CD4-positive, alpha-beta memory T cell (primary cell): ENCODE measurements at regions not wholly inside any gene's neighbourhood (a gene's known extent, or its start where the extent isn't known, plus 50 kb on each side); places are given as distances from the start of the nearest gene placed in this dataset.
A peak's percentile ranks its signal among the peaks of the same experiment; 100 is the strongest.

Experiments
- CTCF ChIA-PET: fragments of 350-600 bp; sonication (Branson Sonifier 250); formaldehyde crosslinking; loops from one replicate; lab custom pipeline; 2021; ENCODE audit warnings: inconsistent platforms; ENCODE audit not compliant: partially characterized antibody; lab: Charles Lee
- POLR2A ChIA-PET: fragments of 350-600 bp; sonication (Branson Sonifier 250); formaldehyde crosslinking; loops from one replicate; lab custom pipeline; 2021; ENCODE audit not compliant: partially characterized antibody; lab: Charles Lee
- DNase-seq, 5 donors: peaks; one replicate each; pipeline versions ENCODE4 v3.0.0 to v3.0.0-alpha.2; 2020 to 2022; ENCODE audit warnings: mixed read lengths in 1 of 5
- H3K27ac ChIP-seq: one replicate; pipeline ENCODE4 v1.7.0; 2013; ENCODE audit warnings: low read depth, low read length
- H3K27me3 ChIP-seq: 2 replicates; pipeline ENCODE4 v1.7.0; 2013; ENCODE audit warnings: mild to moderate bottlenecking, low read length, moderate library complexity; ENCODE audit not compliant: insufficient read depth
- H3K36me3 ChIP-seq: 2 replicates; pipeline ENCODE4 v1.7.0; 2013; ENCODE audit warnings: mild to moderate bottlenecking, low read length, moderate library complexity; ENCODE audit not compliant: insufficient read depth
- H3K4me1 ChIP-seq: 2 replicates; pipeline ENCODE4 v1.7.0; 2013; ENCODE audit warnings: mild to moderate bottlenecking, low read length, moderate library complexity; ENCODE audit not compliant: insufficient read depth
- H3K4me3 ChIP-seq, 2 donors: one replicate each; pipeline ENCODE4 v1.7.0; 2013; ENCODE audit warnings: low read length in 2 of 2, mild to moderate bottlenecking in 1 of 2
- H3K9me3 ChIP-seq, 2 donors: one replicate each; pipeline ENCODE4 v1.7.0; 2013; ENCODE audit warnings: low read length in 2 of 2, control low read depth in 1 of 2; ENCODE audit not compliant: control insufficient read depth in 1 of 2
- H3K27ac Mint-ChIP-seq, 7 donors: one replicate each; pipeline ENCODE4 v1.8.0; 2020 to 2021; ENCODE audit warnings: mixed read lengths in 7 of 7, mild to moderate bottlenecking in 6 of 7, inconsistent platforms in 3 of 7, moderate library complexity in 3 of 7
- H3K27me3 Mint-ChIP-seq, 2 donors: one replicate each; pipeline ENCODE4 v1.8.0; 2020 to 2021; ENCODE audit warnings: mixed read lengths in 2 of 2
- H3K36me3 Mint-ChIP-seq, 2 donors: one replicate each; pipeline ENCODE4 v1.8.0; 2020 to 2021; ENCODE audit warnings: mixed read lengths in 2 of 2, inconsistent platforms in 1 of 2, mild to moderate bottlenecking in 1 of 2
- H3K4me1 Mint-ChIP-seq, 4 donors: one replicate each; pipeline ENCODE4 v1.8.0; 2020 to 2021; ENCODE audit warnings: mixed read lengths in 4 of 4, mild to moderate bottlenecking in 1 of 4
- H3K4me3 Mint-ChIP-seq, 8 donors: one replicate each; pipeline ENCODE4 v1.8.0; 2020 to 2021; ENCODE audit warnings: mixed read lengths in 8 of 8, mild to moderate bottlenecking in 7 of 8, moderate library complexity in 6 of 8, inconsistent platforms in 3 of 8
- H3K9me3 Mint-ChIP-seq, 8 donors: one replicate each; pipeline ENCODE4 v1.8.0; 2020 to 2021; ENCODE audit warnings: mixed read lengths in 8 of 8, mild to moderate bottlenecking in 5 of 8, inconsistent platforms in 3 of 8, moderate library complexity in 1 of 8
- intact Hi-C: fragments of 100-400 bp; cut with micrococcal nuclease; formaldehyde crosslinking; loops from one replicate; pipeline ENCODE4 v1.15.1; 2023

DNA sequence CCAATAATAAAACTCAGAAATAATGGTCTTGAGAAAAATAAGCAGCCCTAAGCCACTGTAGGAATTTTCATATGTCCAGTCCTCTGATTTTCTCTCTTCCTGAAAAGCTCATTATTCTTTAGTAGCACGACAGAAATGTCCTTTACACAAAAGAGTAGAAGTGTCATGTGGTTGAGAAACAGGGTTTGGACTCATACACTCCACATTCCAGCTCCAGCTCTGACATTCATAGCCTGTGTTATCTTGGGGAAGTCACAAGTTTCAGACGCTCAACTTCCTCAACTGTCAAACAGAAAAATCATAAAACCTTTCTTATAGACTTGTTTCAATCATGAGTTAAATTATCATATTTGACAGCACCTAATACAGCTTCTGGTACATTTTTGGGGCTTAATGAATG is 511.5 kb downstream of the TNS1 start:
- CTCF ChIA-PET, result no interaction called here
- no peaks in the 10 kb centered on the region for H3K4me1 Mint-ChIP-seq
- H3K27me3 Mint-ChIP-seq, result no peaks in the 10 kb centered on the region
- no peaks in the 10 kb centered on the region for H3K4me1 ChIP-seq
- no peak overlapping the region for H3K4me3 ChIP-seq
- no peak overlapping the region for H3K27ac Mint-ChIP-seq
- H3K27ac ChIP-seq, result no peak overlapping the region
- H3K4me3 Mint-ChIP-seq, result no peak overlapping the region
- H3K36me3 ChIP-seq, result no peaks in the 10 kb centered on the region
- H3K27me3 ChIP-seq, result no peaks in the 10 kb centered on the region
- no peaks in the 10 kb centered on the region for H3K36me3 Mint-ChIP-seq
- DNase-seq, result no peak
- POLR2A ChIA-PET, result no interaction called here
- H3K9me3 Mint-ChIP-seq, result peaks cover 0 to 5% (median 0%) of the 10 kb centered on the region in 8 donors
- intact Hi-C loops, result no loop called here
- no peaks in the 10 kb centered on the region for H3K9me3 ChIP-seq

DNA sequence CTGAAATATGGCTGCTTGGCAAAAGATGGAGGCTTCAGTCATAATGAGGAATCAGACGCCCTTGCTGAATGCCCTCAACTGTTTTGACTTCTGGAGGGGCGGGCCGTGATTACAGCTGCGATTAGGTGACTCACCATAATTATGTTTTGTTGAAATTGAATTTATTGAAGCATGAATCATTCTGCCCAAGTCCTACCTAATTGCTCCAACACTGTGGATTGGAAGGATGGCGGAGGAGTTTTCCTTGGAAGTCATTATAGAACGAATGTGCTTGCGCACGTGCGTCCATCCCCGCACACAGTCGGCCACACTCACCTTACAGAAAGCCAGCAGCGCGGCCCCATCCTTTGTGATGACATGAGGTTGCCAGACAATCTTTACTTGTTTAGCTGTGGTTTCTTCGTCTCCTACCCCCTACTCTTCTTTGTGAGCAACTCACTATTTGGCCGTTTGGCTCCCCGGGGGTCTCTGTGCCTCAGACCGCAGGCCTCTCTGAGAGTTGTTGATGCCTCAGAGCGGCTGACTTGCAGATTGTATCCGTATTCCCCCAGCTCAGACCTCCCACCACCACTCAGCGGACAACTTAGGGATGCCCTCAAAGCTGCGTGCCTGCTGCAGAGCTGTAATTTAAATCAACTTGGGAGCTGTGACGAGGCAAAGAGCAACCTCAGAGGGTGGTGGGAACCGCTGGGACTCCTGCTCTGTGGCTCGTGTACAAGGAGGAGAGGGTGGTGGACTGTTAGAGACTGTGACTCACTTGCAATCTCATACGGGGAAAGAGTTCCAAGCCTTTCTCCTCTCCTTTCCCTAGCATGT is 513.4 kb downstream of the TNS1 start:
- no peak for DNase-seq
- Mint-ChIP-seq H3K4me3 (no peak overlapping the region), H3K27me3 (no peaks in the 10 kb centered on the region), H3K27ac (no peak overlapping the region), H3K36me3 (no peaks in the 10 kb centered on the region), H3K9me3 (peaks cover 0 to 5% (median 0%) of the 10 kb centered on the region in 8 donors), H3K4me1 (no peaks in the 10 kb centered on the region)
- Histone ChIP-seq H3K9me3 (no peaks in the 10 kb centered on the region), H3K36me3 (no peaks in the 10 kb centered on the region), H3K4me1 (no peaks in the 10 kb centered on the region), H3K4me3 (no peak overlapping the region), H3K27ac (no peak overlapping the region), H3K27me3 (no peaks in the 10 kb centered on the region)
- intact Hi-C loops, result no loop called here
- ChIA-PET CTCF (no interaction called here), POLR2A (no interaction called here)

DNA sequence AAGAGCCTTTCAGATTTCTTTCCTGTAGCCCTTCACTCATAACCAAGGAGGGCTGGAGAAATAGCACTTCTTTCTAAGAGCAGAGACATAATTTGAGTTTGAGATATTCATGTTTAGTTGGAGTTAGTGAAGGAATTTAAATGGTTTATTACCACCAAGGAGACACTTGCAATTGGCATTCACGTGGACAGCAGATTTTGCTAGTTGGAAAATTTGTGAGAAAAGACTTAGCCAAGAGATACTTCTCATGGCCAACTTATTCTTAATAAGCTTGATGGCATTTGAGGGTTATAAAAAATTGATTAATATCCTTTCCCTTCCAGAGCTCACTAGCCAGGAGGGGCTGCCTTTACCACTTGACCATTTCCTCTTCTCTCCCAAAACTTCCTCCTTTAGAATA is 518.7 kb downstream of the TNS1 start:
- no peaks in the 10 kb centered on the region for H3K9me3 Mint-ChIP-seq
- H3K4me3 Mint-ChIP-seq, result no peak overlapping the region
- H3K27me3 ChIP-seq, result no peaks in the 10 kb centered on the region
- no peak overlapping the region for H3K27ac ChIP-seq
- DNase-seq, result no peak
- POLR2A ChIA-PET, result no interaction called here
- H3K27me3 Mint-ChIP-seq, result no peaks in the 10 kb centered on the region
- no peaks in the 10 kb centered on the region for H3K4me1 Mint-ChIP-seq
- intact Hi-C loops, result no loop called here
- H3K36me3 ChIP-seq, result no peaks in the 10 kb centered on the region
- no peaks in the 10 kb centered on the region for H3K9me3 ChIP-seq
- no peaks in the 10 kb centered on the region for H3K36me3 Mint-ChIP-seq
- H3K27ac Mint-ChIP-seq, result no peak overlapping the region
- no peaks in the 10 kb centered on the region for H3K4me1 ChIP-seq
- CTCF ChIA-PET, result no interaction called here
- no peak overlapping the region for H3K4me3 ChIP-seq

DNA sequence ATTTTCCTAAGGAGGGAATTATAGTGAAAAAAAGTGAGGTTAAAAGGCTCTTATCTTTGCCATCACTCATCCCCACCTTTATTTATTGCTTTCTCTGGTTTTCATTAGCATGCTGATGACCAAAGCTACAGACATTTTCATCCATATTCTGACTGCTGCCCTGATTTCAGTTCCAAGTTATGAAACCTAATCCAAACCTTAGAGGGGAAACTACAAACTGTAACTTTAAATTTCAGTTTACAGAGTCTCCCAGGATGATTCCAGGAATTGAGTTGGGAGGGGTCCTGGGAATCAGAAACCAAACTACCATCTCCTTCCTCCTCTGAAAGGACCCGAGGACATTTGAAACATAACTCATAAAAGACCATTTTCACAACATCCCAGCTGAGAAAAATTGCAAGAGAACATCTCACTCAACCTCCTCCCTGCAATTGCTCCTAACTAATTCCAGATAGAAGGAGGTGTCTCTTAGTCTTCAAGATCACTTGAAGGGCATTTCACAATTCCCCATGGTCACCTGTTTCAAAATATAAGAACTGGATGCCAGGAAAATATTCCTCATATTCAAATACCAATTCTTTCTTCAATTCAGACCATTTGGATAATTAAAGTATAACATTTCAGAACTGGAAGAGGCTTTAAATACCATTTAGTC is 520.6 kb downstream of the TNS1 start:
- Histone ChIP-seq H3K27ac (no peak overlapping the region), H3K27me3 (no peaks in the 10 kb centered on the region), H3K4me1 (no peaks in the 10 kb centered on the region), H3K4me3 (no peak overlapping the region), H3K9me3 (no peaks in the 10 kb centered on the region), H3K36me3 (no peaks in the 10 kb centered on the region)
- Mint-ChIP-seq H3K4me1 (no peaks in the 10 kb centered on the region), H3K27me3 (no peaks in the 10 kb centered on the region), H3K9me3 (no peaks in the 10 kb centered on the region), H3K36me3 (peaks cover 0 to 2% of the 10 kb centered on the region in 2 donors), H3K4me3 (no peak overlapping the region), H3K27ac (peak overlapping the region in 1 of 7 donors; percentile 11)
- no peak for DNase-seq
- ChIA-PET CTCF (no interaction called here), POLR2A (no interaction called here)
- intact Hi-C loops, result no loop called here

GRCh38 chr2:217481577-217481976 is 521.2 kb downstream of the TNS1 start:
- Mint-ChIP-seq H3K4me3 (no peak overlapping the region), H3K27ac (no peak overlapping the region), H3K9me3 (no peaks in the 10 kb centered on the region), H3K4me1 (no peaks in the 10 kb centered on the region), H3K36me3 (peaks cover 2% of the 10 kb centered on the region in 2 donors), H3K27me3 (no peaks in the 10 kb centered on the region)
- H3K27me3 ChIP-seq, result no peaks in the 10 kb centered on the region
- H3K27ac ChIP-seq, result no peak overlapping the region
- DNase-seq, result no peak
- no peaks in the 10 kb centered on the region for H3K4me1 ChIP-seq
- no peak overlapping the region for H3K4me3 ChIP-seq
- ChIA-PET CTCF (no interaction called here), POLR2A (no interaction called here)
- H3K36me3 ChIP-seq, result no peaks in the 10 kb centered on the region
- intact Hi-C loops, result no loop called here
- no peaks in the 10 kb centered on the region for H3K9me3 ChIP-seq

DNA sequence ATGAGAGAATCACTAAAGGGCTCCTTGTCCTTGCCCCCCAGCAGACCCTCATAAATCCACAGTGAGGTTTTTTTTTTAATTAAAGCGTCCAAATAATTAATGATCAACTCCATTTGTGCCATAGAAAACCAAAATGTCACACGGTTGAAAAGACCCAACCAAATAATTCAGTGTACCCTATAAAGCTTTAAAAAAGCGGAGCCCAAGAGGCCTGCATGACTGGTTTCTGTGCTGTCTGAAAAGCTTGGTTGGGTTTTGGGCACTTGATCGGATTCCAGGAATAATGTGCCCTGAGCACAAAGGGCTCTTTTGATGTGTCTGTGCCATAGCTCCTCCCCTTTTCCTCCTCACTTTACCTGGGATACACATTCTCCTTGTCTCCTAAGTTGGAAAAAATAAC is 523.2 kb downstream of the TNS1 start:
- no peaks in the 10 kb centered on the region for H3K4me1 ChIP-seq
- H3K4me3 ChIP-seq, result no peak overlapping the region
- H3K27me3 ChIP-seq, result no peaks in the 10 kb centered on the region
- H3K9me3 ChIP-seq, result no peaks in the 10 kb centered on the region
- Mint-ChIP-seq H3K27me3 (no peaks in the 10 kb centered on the region), H3K9me3 (no peaks in the 10 kb centered on the region), H3K27ac (no peak overlapping the region), H3K4me3 (no peak overlapping the region), H3K4me1 (no peaks in the 10 kb centered on the region), H3K36me3 (peaks cover 2 to 6% of the 10 kb centered on the region in 2 donors)
- H3K36me3 ChIP-seq, result no peaks in the 10 kb centered on the region
- POLR2A ChIA-PET, result no interaction called here
- no peak for DNase-seq
- CTCF ChIA-PET, result no interaction called here
- H3K27ac ChIP-seq, result no peak overlapping the region
- intact Hi-C loops, result no loop called here

GRCh38 chr2:217478831-217479455 is 523.9 kb downstream of the TNS1 start:
- H3K4me3 ChIP-seq, result no peak overlapping the region
- Mint-ChIP-seq H3K27ac (no peak overlapping the region), H3K4me3 (no peak overlapping the region), H3K27me3 (no peaks in the 10 kb centered on the region), H3K4me1 (no peaks in the 10 kb centered on the region), H3K9me3 (no peaks in the 10 kb centered on the region), H3K36me3 (peaks cover 2 to 10% of the 10 kb centered on the region in 2 donors)
- H3K27me3 ChIP-seq, result no peaks in the 10 kb centered on the region
- no peak overlapping the region for H3K27ac ChIP-seq
- ChIA-PET POLR2A (no interaction called here), CTCF (no interaction called here)
- H3K4me1 ChIP-seq, result no peaks in the 10 kb centered on the region
- no peak for DNase-seq
- no peaks in the 10 kb centered on the region for H3K36me3 ChIP-seq
- intact Hi-C loops, result no loop called here
- no peaks in the 10 kb centered on the region for H3K9me3 ChIP-seq
